Body of pancreas (tissue), 4 donors: ENCODE measurements at regions not wholly inside any gene's neighbourhood (a gene's known extent, or its start where the extent isn't known, plus 50 kb on each side); places are given as distances from the start of the nearest gene placed in this dataset.

Source experiments
- POLR2A ChIP-seq, 3 donors: fragments of 450-650 bp; IDR thresholded peaks; one replicate each; pipeline ENCODE4 v1.6.1; 2016; ENCODE audit warnings: antibody characterized with exemption in 3 of 3, mild to moderate bottlenecking in 2 of 3
- TF ChIP-seq, protein P1 (sequence below), 7 experiments: fragments of 450-650 bp in 4 of 7; fragments of 200-600 bp in 3 of 7; sonication (generic) in 3 of 7; IDR thresholded peaks; one replicate each; pipeline ENCODE4 v1.5.1; 2016 to 2019; ENCODE audit warnings: antibody characterized with exemption in 7 of 7

DNA sequence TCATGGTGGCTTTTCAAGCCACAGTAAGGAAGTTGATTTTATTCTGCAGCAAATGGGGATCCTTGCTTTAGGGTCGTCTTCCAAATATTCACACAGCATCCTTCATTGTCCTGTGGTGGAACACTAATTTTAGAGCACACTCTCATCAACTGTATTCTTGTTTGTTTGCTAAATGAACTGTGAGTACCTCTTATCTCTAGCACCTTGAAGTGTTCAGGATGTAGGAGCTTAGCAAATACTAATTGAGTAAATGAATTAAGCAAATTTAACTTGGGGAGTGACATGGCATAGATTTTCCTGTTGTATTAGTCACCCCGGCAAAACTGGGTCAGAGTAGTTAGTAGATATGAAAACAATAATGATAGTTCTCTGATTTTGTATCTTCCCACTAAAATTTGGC is 156.9 kb downstream of the UBE2NL start:
- TF ChIP-seq, protein P1, sequence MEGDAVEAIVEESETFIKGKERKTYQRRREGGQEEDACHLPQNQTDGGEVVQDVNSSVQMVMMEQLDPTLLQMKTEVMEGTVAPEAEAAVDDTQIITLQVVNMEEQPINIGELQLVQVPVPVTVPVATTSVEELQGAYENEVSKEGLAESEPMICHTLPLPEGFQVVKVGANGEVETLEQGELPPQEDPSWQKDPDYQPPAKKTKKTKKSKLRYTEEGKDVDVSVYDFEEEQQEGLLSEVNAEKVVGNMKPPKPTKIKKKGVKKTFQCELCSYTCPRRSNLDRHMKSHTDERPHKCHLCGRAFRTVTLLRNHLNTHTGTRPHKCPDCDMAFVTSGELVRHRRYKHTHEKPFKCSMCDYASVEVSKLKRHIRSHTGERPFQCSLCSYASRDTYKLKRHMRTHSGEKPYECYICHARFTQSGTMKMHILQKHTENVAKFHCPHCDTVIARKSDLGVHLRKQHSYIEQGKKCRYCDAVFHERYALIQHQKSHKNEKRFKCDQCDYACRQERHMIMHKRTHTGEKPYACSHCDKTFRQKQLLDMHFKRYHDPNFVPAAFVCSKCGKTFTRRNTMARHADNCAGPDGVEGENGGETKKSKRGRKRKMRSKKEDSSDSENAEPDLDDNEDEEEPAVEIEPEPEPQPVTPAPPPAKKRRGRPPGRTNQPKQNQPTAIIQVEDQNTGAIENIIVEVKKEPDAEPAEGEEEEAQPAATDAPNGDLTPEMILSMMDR (IDR thresholded peaks at IDR 0.05), result no peak
- no peak for TF ChIP-seq POLR2A (IDR thresholded peaks at IDR 0.05)
